Pulmonary artery endothelial cell (primary cell): ENCODE measurements at regions not wholly inside any gene's neighbourhood (a gene's known extent, or its start where the extent isn't known, plus 50 kb on each side); places are given as distances from the start of the nearest gene placed in this dataset.

Source experiments
- DNase-seq: peaks from one replicate; pipeline ENCODE4 v3.0.0-alpha.2; 2011; ENCODE audit warnings: low read depth, low spot score

- DNase-seq: no peak
Measured at GRCh38 chr2:176601066-176601465, 331.8 kb downstream of the MTX2 start.

- no peak for DNase-seq
Measured at GRCh38 chr2:176612036-176612435, 342.8 kb downstream of the MTX2 start.

GRCh38 chr2:176612736-176613135 is 343.5 kb downstream of the MTX2 start:
- no peak for DNase-seq

- DNase-seq: no peak
Measured at GRCh38 chr2:176613323-176613987, 344.2 kb downstream of the MTX2 start.

- no peak for DNase-seq
Measured at GRCh38 chr2:176614049-176614448, 344.8 kb downstream of the MTX2 start.

- DNase-seq: no peak
Measured at GRCh38 chr2:176614930-176615329, 345.7 kb downstream of the MTX2 start.

- no peak for DNase-seq
Measured at GRCh38 chr2:176619504-176619903, 350.3 kb downstream of the MTX2 start.

- DNase-seq: no peak
Measured at GRCh38 chr2:176621350-176621749, 352.1 kb downstream of the MTX2 start.

GRCh38 chr2:176622792-176623191 is 353.6 kb downstream of the MTX2 start:
- DNase-seq: no peak

- no peak for DNase-seq
Measured at GRCh38 chr2:176626796-176627195, 357.6 kb downstream of the MTX2 start.

GRCh38 chr2:176628438-176628837 is 359.2 kb downstream of the MTX2 start:
- DNase-seq: no peak

GRCh38 chr2:176633754-176634153 is 364.5 kb downstream of the MTX2 start:
- no peak for DNase-seq

- no peak for DNase-seq
Measured at GRCh38 chr2:176636401-176636800, 367.2 kb downstream of the MTX2 start.

- no peak for DNase-seq
Measured at GRCh38 chr2:176637142-176637485, 367.9 kb downstream of the MTX2 start.

- no peak for DNase-seq
Measured at GRCh38 chr2:176637486-176638166, 368.4 kb downstream of the MTX2 start.

- no peak for DNase-seq
Measured at GRCh38 chr2:176638167-176639015, 369.1 kb downstream of the MTX2 start.

- no peak for DNase-seq
Measured at GRCh38 chr2:176639016-176639343, 369.7 kb downstream of the MTX2 start.

- DNase-seq: no peak
Measured at GRCh38 chr2:176639671-176640070, 370.4 kb downstream of the MTX2 start.

GRCh38 chr2:176641436-176641835 is 372.2 kb downstream of the MTX2 start:
- no peak for DNase-seq

- no peak for DNase-seq
Measured at GRCh38 chr2:176642074-176642473, 372.8 kb downstream of the MTX2 start.

- no peak for DNase-seq
Measured at GRCh38 chr2:176643646-176644045, 374.4 kb downstream of the MTX2 start.

GRCh38 chr2:176645494-176645893 is 376.3 kb downstream of the MTX2 start:
- DNase-seq: no peak
